ENCODE measurements at regions not wholly inside any gene's neighbourhood (a gene's known extent, or its start where the extent isn't known, plus 50 kb on each side); places are given as distances from the start of the nearest gene placed in this dataset.

GRCh38 chr21:15182731-15183130 lies 117.9 kb upstream of the NRIP1 start:
- no peaks in the 10 kb centered on the region for H3K36me3 ChIP-seq
- no peak for DNase-seq

GRCh38 chr21:15183813-15184257 lies 119.0 kb upstream of the NRIP1 start:
- no peak for TF ChIP-seq CTCF (IDR thresholded peaks at IDR 0.05)
- no peak for TF ChIP-seq POLR2A (IDR thresholded peaks at IDR 0.05)
- TF ChIP-seq POLR2AphosphoS5 (IDR thresholded peaks at IDR 0.05) = no peak
- TF ChIP-seq EP300 (IDR thresholded peaks at IDR 0.05) = no peak
- WGBS, 2 donors = 90 to 91% methylated on average over 5 of the region's 5 CpGs

More at GRCh38 chr21:15182731-15183130, 117.9 kb upstream of the NRIP1 start:
- TF ChIP-seq POLR2A (IDR thresholded peaks at IDR 0.05) = no peak
- TF ChIP-seq EP300 (IDR thresholded peaks at IDR 0.05) = no peak
- no peak for TF ChIP-seq CTCF (IDR thresholded peaks at IDR 0.05)
- no peak for TF ChIP-seq POLR2AphosphoS5 (IDR thresholded peaks at IDR 0.05)
- H3K4me1 ChIP-seq = no peaks in the 10 kb centered on the region
- intact Hi-C loops (cut with DNase I) = no loop called here
- H3K27me3 ChIP-seq = no peaks in the 10 kb centered on the region
- H3K27ac ChIP-seq = no peak overlapping the region
- no peak overlapping the region for H3K4me3 ChIP-seq
- WGBS, 2 donors = 86 to 89% methylated on average over 4 of the region's 4 CpGs
- H3K9me3 ChIP-seq = no peaks in the 10 kb centered on the region

DNA sequence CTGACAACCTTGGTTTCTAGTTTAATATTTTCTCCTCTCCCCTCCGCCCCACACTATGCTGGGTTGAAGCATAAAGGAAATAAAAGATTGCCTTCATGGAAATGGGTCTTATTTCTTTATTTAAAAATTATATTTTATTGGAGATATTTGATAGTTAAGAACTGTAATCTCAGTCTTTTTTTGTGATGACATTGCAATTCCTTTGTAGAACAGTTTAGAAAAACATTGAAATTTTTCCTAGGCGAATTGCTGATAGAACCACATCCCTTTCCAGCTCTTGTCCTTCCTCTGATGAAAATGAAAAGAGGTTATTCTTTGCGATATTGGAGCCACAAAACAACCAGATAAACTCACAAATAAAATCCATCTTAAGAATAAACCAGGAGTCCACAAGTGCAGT lies 125.6 kb upstream of the NRIP1 start:
- intact Hi-C loops (cut with DNase I) = no loop called here

More at GRCh38 chr21:15183813-15184257, 119.0 kb upstream of the NRIP1 start:
- DNase-seq = no peak
- intact Hi-C loops (cut with DNase I) = no loop called here
- Histone ChIP-seq H3K4me1 (no peaks in the 10 kb centered on the region), H3K36me3 (no peaks in the 10 kb centered on the region), H3K9me3 (no peaks in the 10 kb centered on the region), H3K27ac (no peak overlapping the region), H3K27me3 (no peaks in the 10 kb centered on the region), H3K4me3 (no peak overlapping the region)

GRCh38 chr21:15190837-15191236 lies 126.0 kb upstream of the NRIP1 start:
- WGBS, 2 donors = 93 to 95% methylated on average over 5 of the region's 5 CpGs
- no peaks in the 10 kb centered on the region for H3K9me3 ChIP-seq
- DNase-seq = no peak
- intact Hi-C loops (cut with DNase I) = no loop called here
- H3K27ac ChIP-seq = no peak overlapping the region
- TF ChIP-seq CTCF (IDR thresholded peaks at IDR 0.05) (no peak), POLR2AphosphoS5 (IDR thresholded peaks at IDR 0.05) (no peak), POLR2A (IDR thresholded peaks at IDR 0.05) (no peak), EP300 (IDR thresholded peaks at IDR 0.05) (no peak)
- H3K27me3 ChIP-seq = no peaks in the 10 kb centered on the region
- H3K4me1 ChIP-seq = no peaks in the 10 kb centered on the region
- H3K4me3 ChIP-seq = no peak overlapping the region
- H3K36me3 ChIP-seq = no peaks in the 10 kb centered on the region

More for the DNA sequence above, 125.6 kb upstream of the NRIP1 start:
- no peak for DNase-seq
- Histone ChIP-seq H3K36me3 (no peaks in the 10 kb centered on the region), H3K4me3 (no peak overlapping the region), H3K9me3 (no peaks in the 10 kb centered on the region), H3K4me1 (no peaks in the 10 kb centered on the region), H3K27ac (no peak overlapping the region), H3K27me3 (no peaks in the 10 kb centered on the region)
- WGBS, 2 donors = 91 to 97% methylated on average over 3 of the region's 3 CpGs
- TF ChIP-seq POLR2A (IDR thresholded peaks at IDR 0.05) = no peak
- TF ChIP-seq POLR2AphosphoS5 (IDR thresholded peaks at IDR 0.05) = no peak
- no peak for TF ChIP-seq EP300 (IDR thresholded peaks at IDR 0.05)

DNA sequence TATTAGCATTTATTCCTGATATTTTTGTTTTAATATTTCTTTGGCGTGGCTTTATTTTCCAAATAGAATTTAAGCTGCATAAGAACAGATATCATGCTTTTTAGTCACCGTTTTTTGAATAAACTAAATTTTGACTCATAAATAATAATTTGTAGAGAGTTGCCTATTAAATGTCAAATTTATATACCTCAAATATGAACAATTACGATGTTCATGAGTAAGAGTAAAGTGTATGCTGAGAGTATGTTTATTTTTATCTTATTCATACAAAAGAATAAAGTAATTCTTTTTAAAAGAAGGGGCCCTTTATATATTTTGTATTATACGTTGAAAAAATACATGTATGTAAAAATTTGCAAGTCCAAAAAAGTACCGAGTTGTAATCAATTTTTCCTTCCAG lies 126.5 kb upstream of the NRIP1 start:
- Histone ChIP-seq H3K27me3 (no peaks in the 10 kb centered on the region), H3K4me1 (no peaks in the 10 kb centered on the region), H3K9me3 (no peaks in the 10 kb centered on the region), H3K4me3 (no peak overlapping the region), H3K36me3 (no peaks in the 10 kb centered on the region), H3K27ac (no peak overlapping the region)
- intact Hi-C loops (cut with DNase I) = no loop called here
- no peak for TF ChIP-seq POLR2AphosphoS5 (IDR thresholded peaks at IDR 0.05)
- no peak for TF ChIP-seq CTCF (IDR thresholded peaks at IDR 0.05)
- no peak for TF ChIP-seq POLR2A (IDR thresholded peaks at IDR 0.05)
- TF ChIP-seq EP300 (IDR thresholded peaks at IDR 0.05) = no peak
- DNase-seq = no peak
- WGBS, 2 donors = 91% methylated on average over 5 of the region's 5 CpGs
